ENCODE measurements at regions not wholly inside any gene's neighbourhood (a gene's known extent, or its start where the extent isn't known, plus 50 kb on each side); places are given as distances from the start of the nearest gene placed in this dataset.
"Not testable (repeated sequence)": the region's sequence is repeated elsewhere in the genome, so short reads cannot be mapped to it uniquely, and the experiment has no call there.

- WGBS, 2 donors: 44 to 59% methylated on average over 1 of the region's 1 CpG
- Histone ChIP-seq H3K9me3 (no peaks in the 10 kb centered on the region), H3K36me3 (ENCODE audit: low read depth, missing control alignments) (no peaks in the 10 kb centered on the region), H3K4me1 (no peaks in the 10 kb centered on the region), H3K27me3 (no peaks in the 10 kb centered on the region), H3K27ac (no peak overlapping the region), H3K4me3 (no peak overlapping the region)
- TF ChIP-seq CTCF (IDR thresholded peaks at IDR 0.05) (no peak), POLR2A (IDR thresholded peaks at IDR 0.05) (no peak)
- no peak for DNase-seq
- intact Hi-C loops (cut with DNase I; ENCODE audit: low total_unique reads): no loop called here
Measured at GRCh38 chr4:31727030-31727429, 1006.9 kb downstream of the PCDH7 start.

GRCh38 chr4:31735004-31735403 lies 1014.8 kb downstream of the PCDH7 start:
- TF ChIP-seq POLR2A (IDR thresholded peaks at IDR 0.05): no peak
- no peak for TF ChIP-seq CTCF (IDR thresholded peaks at IDR 0.05)
- DNase-seq: no peak
- Histone ChIP-seq H3K36me3 (ENCODE audit: low read depth, missing control alignments) (no peaks in the 10 kb centered on the region), H3K4me3 (no peak overlapping the region), H3K4me1 (no peaks in the 10 kb centered on the region), H3K9me3 (no peaks in the 10 kb centered on the region), H3K27ac (no peak overlapping the region), H3K27me3 (no peaks in the 10 kb centered on the region)
- intact Hi-C loops (cut with DNase I; ENCODE audit: low total_unique reads): no loop called here
- WGBS, 2 donors: 69 to 80% methylated on average over 3 of the region's 3 CpGs

- TF ChIP-seq POLR2A (IDR thresholded peaks at IDR 0.05) (no peak), CTCF (IDR thresholded peaks at IDR 0.05) (no peak)
- 74 to 78% methylated on average over 3 of the region's 3 CpGs for WGBS, 2 donors
- no peaks in the 10 kb centered on the region for H3K9me3 ChIP-seq
- H3K27me3 ChIP-seq: no peaks in the 10 kb centered on the region
- H3K27ac ChIP-seq: no peak overlapping the region
- H3K36me3 ChIP-seq (ENCODE audit: low read depth, missing control alignments): no peaks in the 10 kb centered on the region
- intact Hi-C loops (cut with DNase I; ENCODE audit: low total_unique reads): no loop called here
- H3K4me1 ChIP-seq: no peaks in the 10 kb centered on the region
- DNase-seq: no peak
- no peak overlapping the region for H3K4me3 ChIP-seq
Measured at GRCh38 chr4:31737419-31737818, 1017.2 kb downstream of the PCDH7 start.

GRCh38 chr4:31741326-31741725 lies 1021.2 kb downstream of the PCDH7 start:
- no peaks in the 10 kb centered on the region for H3K36me3 ChIP-seq (ENCODE audit: low read depth, missing control alignments)
- H3K4me1 ChIP-seq: no peaks in the 10 kb centered on the region
- H3K9me3 ChIP-seq: no peaks in the 10 kb centered on the region
- no peaks in the 10 kb centered on the region for H3K27me3 ChIP-seq
- no peak for DNase-seq
- TF ChIP-seq POLR2A (IDR thresholded peaks at IDR 0.05) (no peak), CTCF (IDR thresholded peaks at IDR 0.05) (no peak)
- no peak overlapping the region for H3K27ac ChIP-seq
- intact Hi-C loops (cut with DNase I; ENCODE audit: low total_unique reads): no loop called here
- no peak overlapping the region for H3K4me3 ChIP-seq

GRCh38 chr4:31748382-31748781 lies 1028.2 kb downstream of the PCDH7 start:
- H3K4me3 ChIP-seq: no peak overlapping the region
- no peak overlapping the region for H3K27ac ChIP-seq
- DNase-seq: no peak
- H3K9me3 ChIP-seq: no peaks in the 10 kb centered on the region
- H3K27me3 ChIP-seq: no peaks in the 10 kb centered on the region
- WGBS, 2 donors: 91 to 94% methylated on average over 2 to 3 of the region's 3 CpGs
- TF ChIP-seq CTCF (IDR thresholded peaks at IDR 0.05): no peak
- no peak for TF ChIP-seq POLR2A (IDR thresholded peaks at IDR 0.05)
- no peaks in the 10 kb centered on the region for H3K4me1 ChIP-seq
- no peaks in the 10 kb centered on the region for H3K36me3 ChIP-seq (ENCODE audit: low read depth, missing control alignments)
- intact Hi-C loops (cut with DNase I; ENCODE audit: low total_unique reads): no loop called here

- H3K4me3 ChIP-seq; H3K36me3 ChIP-seq (ENCODE audit: low read depth, missing control alignments); H3K27me3 ChIP-seq; H3K9me3 ChIP-seq; H3K4me1 ChIP-seq; H3K27ac ChIP-seq; DNase-seq; intact Hi-C loops (cut with DNase I; ENCODE audit: low total_unique reads): not testable (repeated sequence)
- 97 to 100% methylated on average over 2 of the region's 2 CpGs for WGBS, 2 donors
Measured at GRCh38 chr4:31750581-31750980, 1030.4 kb downstream of the PCDH7 start.
